Peyer's patch (tissue), 4 donors: ENCODE measurements at regions not wholly inside any gene's neighbourhood (a gene's known extent, or its start where the extent isn't known, plus 50 kb on each side); places are given as distances from the start of the nearest gene placed in this dataset.

Experiments
- DNase-seq, 3 donors: peaks; one replicate each; pipeline ENCODE4 v3.0.0-alpha.2; 2017 to 2019
- H3K27ac ChIP-seq, 4 donors: fragments of 200-600 bp; sonication (generic); one replicate each; pipeline ENCODE4 v1.5.1; 2016 to 2019
- H3K27me3 ChIP-seq, 2 donors: fragments of 200-600 bp; sonication (generic); one replicate each; pipeline ENCODE4 v1.5.1; 2019
- H3K36me3 ChIP-seq, 3 donors: fragments of 200-600 bp; sonication (generic); one replicate each; pipeline ENCODE4 v1.5.1; 2016 to 2019
- H3K4me1 ChIP-seq, 4 donors: fragments of 200-600 bp; sonication (generic); one replicate each; pipeline ENCODE4 v1.5.1; 2016 to 2019
- H3K4me3 ChIP-seq, 4 donors: fragments of 200-600 bp; sonication (generic); 1 replicate in 3 of 4; 2 replicates in 1 of 4; pipeline ENCODE4 v1.5.1; 2016 to 2019; ENCODE audit warnings: mild to moderate bottlenecking in 1 of 4
- H3K9me3 ChIP-seq, 4 donors: fragments of 200-600 bp; sonication (generic); one replicate each; pipeline ENCODE4 v1.5.1; 2016 to 2019; ENCODE audit warnings: mild to moderate bottlenecking in 1 of 4
- CTCF ChIP-seq, 6 experiments: fragments of 450-650 bp in 4 of 6; fragments of 200-600 bp in 2 of 6; sonication (generic) in 1 of 6; IDR thresholded peaks; one replicate each; pipeline ENCODE4 v1.5.1; 2017 to 2019; ENCODE audit warnings: antibody characterized with exemption in 6 of 6, mild to moderate bottlenecking in 3 of 6, moderate library complexity in 1 of 6
- POLR2A ChIP-seq, 2 donors: fragments of 450-650 bp; IDR thresholded peaks; one replicate each; pipeline ENCODE4 v1.5.1; 2017; ENCODE audit warnings: antibody characterized with exemption in 2 of 2, mild to moderate bottlenecking in 2 of 2, moderate library complexity in 2 of 2

DNA sequence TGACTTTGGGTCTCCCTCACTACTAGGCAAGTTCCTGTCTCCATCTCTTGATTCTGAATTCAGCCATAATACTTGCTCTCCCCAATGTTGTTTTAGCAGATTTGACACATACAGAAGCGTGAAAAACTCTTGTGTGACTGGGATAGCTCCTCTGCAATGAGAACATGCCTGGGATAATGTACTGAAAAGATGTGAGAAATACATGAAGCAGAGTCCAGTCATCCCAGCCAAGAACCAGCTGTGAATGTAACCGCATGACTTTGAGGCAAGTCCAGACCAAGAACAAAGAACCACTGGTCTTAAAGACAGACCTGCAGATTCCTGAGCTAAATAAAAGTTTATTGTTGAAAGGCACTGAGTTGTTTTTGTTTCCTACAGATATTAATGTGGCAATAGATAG, 135.0 kb downstream of the NMUR2 start:
- Histone ChIP-seq H3K36me3 (no peaks in the 10 kb centered on the region), H3K9me3 (no peaks in the 10 kb centered on the region), H3K4me3 (no peak overlapping the region), H3K27ac (no peak overlapping the region), H3K27me3 (no peaks in the 10 kb centered on the region), H3K4me1 (no peaks in the 10 kb centered on the region)
- no peak for DNase-seq
- no peak for TF ChIP-seq POLR2A (IDR thresholded peaks at IDR 0.05)
- no peak for TF ChIP-seq CTCF (IDR thresholded peaks at IDR 0.05)

DNA sequence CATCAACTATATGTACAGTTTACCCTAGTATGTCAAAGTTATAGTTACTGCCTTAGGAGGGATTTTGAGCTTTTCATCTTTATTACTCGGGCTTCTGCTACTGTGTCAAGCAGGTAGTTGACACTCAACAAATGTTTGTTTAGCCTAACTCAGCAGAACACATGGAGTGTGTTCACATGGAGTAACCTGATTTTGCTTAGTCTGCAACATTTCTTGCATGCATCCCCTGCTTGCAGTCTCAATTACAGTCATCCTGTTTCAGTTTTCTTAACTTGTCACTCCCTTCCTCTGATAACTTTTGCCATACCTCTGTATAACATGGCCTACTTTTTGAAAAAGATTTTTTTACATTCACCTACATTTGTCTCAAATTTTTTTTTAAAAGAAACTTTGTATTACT, 135.5 kb downstream of the NMUR2 start:
- H3K36me3 ChIP-seq, result no peaks in the 10 kb centered on the region
- no peak for DNase-seq
- no peak for TF ChIP-seq POLR2A (IDR thresholded peaks at IDR 0.05)
- TF ChIP-seq CTCF (IDR thresholded peaks at IDR 0.05), result no peak
- no peaks in the 10 kb centered on the region for H3K27me3 ChIP-seq
- H3K27ac ChIP-seq, result no peak overlapping the region
- H3K4me1 ChIP-seq, result no peaks in the 10 kb centered on the region
- no peaks in the 10 kb centered on the region for H3K9me3 ChIP-seq
- H3K4me3 ChIP-seq, result no peak overlapping the region

DNA sequence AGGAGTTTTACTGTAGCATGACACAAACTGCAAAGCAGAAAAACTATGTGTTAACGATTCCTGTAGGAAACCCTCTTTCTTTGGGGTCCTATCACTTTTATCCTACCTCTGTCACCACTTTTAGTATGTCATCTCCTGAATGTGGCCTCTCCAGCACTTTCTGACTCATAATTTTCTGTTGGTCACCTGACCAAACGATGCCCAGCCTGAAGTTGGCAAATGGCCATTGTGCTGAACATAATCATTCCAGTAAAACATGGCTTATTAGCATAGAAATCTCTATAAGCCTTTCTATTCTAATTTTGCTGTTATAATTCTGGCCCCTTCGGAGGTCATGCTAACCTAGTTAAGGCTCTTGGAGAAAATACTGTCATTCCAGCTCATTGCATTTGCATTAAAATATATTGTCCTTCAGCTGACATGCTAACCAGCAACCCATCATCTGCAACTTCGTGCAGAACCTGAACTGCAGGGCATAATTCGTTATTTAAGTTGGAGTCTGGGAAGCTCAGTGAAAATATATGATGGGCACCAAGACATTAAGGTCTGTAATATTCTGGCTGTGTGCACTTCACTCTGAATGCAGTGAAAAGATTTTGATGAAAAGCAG, 140.3 kb downstream of the NMUR2 start:
- no peak overlapping the region for H3K27ac ChIP-seq
- H3K4me3 ChIP-seq, result no peak overlapping the region
- no peaks in the 10 kb centered on the region for H3K9me3 ChIP-seq
- H3K36me3 ChIP-seq, result no peaks in the 10 kb centered on the region
- TF ChIP-seq CTCF (IDR thresholded peaks at IDR 0.05), result no peak
- no peak for TF ChIP-seq POLR2A (IDR thresholded peaks at IDR 0.05)
- H3K4me1 ChIP-seq, result no peaks in the 10 kb centered on the region
- H3K27me3 ChIP-seq, result no peaks in the 10 kb centered on the region
- no peak for DNase-seq

- Histone ChIP-seq H3K36me3 (no peaks in the 10 kb centered on the region), H3K4me1 (no peaks in the 10 kb centered on the region), H3K4me3 (no peak overlapping the region), H3K9me3 (no peaks in the 10 kb centered on the region), H3K27me3 (no peaks in the 10 kb centered on the region), H3K27ac (no peak overlapping the region)
- no peak for TF ChIP-seq CTCF (IDR thresholded peaks at IDR 0.05)
- no peak for DNase-seq
Measured at GRCh38 chr5:152262667-152263066, 142.4 kb downstream of the NMUR2 start.

- no peak for DNase-seq
- Histone ChIP-seq H3K9me3 (no peaks in the 10 kb centered on the region), H3K36me3 (no peaks in the 10 kb centered on the region), H3K4me3 (no peak overlapping the region), H3K4me1 (no peaks in the 10 kb centered on the region), H3K27me3 (no peaks in the 10 kb centered on the region), H3K27ac (no peak overlapping the region)
- TF ChIP-seq CTCF (IDR thresholded peaks at IDR 0.05), result no peak
- no peak for TF ChIP-seq POLR2A (IDR thresholded peaks at IDR 0.05)
Measured at GRCh38 chr5:152260940-152261339, 144.1 kb downstream of the NMUR2 start.

GRCh38 chr5:152259702-152260101, 145.4 kb downstream of the NMUR2 start:
- no peak for TF ChIP-seq POLR2A (IDR thresholded peaks at IDR 0.05)
- no peak for TF ChIP-seq CTCF (IDR thresholded peaks at IDR 0.05)
- no peak overlapping the region for H3K27ac ChIP-seq
- H3K9me3 ChIP-seq, result no peaks in the 10 kb centered on the region
- H3K36me3 ChIP-seq, result no peaks in the 10 kb centered on the region
- DNase-seq, result no peak
- no peak overlapping the region for H3K4me3 ChIP-seq
- H3K4me1 ChIP-seq, result no peaks in the 10 kb centered on the region
- H3K27me3 ChIP-seq, result no peaks in the 10 kb centered on the region
